PC-9 (cell line): ENCODE measurements at regions not wholly inside any gene's neighbourhood (a gene's known extent, or its start where the extent isn't known, plus 50 kb on each side); places are given as distances from the start of the nearest gene placed in this dataset.

Experiments
- EZH2 ChIP-seq: fragments of 200-600 bp; sonication (generic); IDR thresholded peaks from 2 replicates; pipeline ENCODE4 v1.8.0; 2017; ENCODE audit warnings: antibody characterized with exemption, low read depth
- TF ChIP-seq, protein P1 (sequence below): fragments of 200-600 bp; sonication (generic); conservative IDR thresholded peaks from 2 replicates; pipeline ENCODE4 v1.6.1; 2017; ENCODE audit warnings: mixed run types, antibody characterized with exemption, mild to moderate bottlenecking, moderate library complexity

GRCh38 chr15:59830873-59831272 lies 141.8 kb upstream of the BNIP2 start:
- TF ChIP-seq, protein P1, sequence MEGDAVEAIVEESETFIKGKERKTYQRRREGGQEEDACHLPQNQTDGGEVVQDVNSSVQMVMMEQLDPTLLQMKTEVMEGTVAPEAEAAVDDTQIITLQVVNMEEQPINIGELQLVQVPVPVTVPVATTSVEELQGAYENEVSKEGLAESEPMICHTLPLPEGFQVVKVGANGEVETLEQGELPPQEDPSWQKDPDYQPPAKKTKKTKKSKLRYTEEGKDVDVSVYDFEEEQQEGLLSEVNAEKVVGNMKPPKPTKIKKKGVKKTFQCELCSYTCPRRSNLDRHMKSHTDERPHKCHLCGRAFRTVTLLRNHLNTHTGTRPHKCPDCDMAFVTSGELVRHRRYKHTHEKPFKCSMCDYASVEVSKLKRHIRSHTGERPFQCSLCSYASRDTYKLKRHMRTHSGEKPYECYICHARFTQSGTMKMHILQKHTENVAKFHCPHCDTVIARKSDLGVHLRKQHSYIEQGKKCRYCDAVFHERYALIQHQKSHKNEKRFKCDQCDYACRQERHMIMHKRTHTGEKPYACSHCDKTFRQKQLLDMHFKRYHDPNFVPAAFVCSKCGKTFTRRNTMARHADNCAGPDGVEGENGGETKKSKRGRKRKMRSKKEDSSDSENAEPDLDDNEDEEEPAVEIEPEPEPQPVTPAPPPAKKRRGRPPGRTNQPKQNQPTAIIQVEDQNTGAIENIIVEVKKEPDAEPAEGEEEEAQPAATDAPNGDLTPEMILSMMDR, result no peak
- no peak for TF ChIP-seq EZH2
